ENCODE measurements at regions not wholly inside any gene's neighbourhood (a gene's known extent, or its start where the extent isn't known, plus 50 kb on each side); places are given as distances from the start of the nearest gene placed in this dataset.

- FAIRE-seq (no peak), DNase-seq (ENCODE audit: insufficient read length, low spot score) (no peak)
- no peak for TF ChIP-seq CTCF (IDR thresholded peaks at IDR 0.05; ENCODE audit: insufficient read depth, missing control alignments)
These were observed 678.5 kb upstream of the FOXG1 start for GRCh38 chr14:28088125-28088524.

- DNase-seq (ENCODE audit: insufficient read length, low spot score) (no peak), FAIRE-seq (no peak)
- no peak for TF ChIP-seq CTCF (IDR thresholded peaks at IDR 0.05; ENCODE audit: insufficient read depth, missing control alignments)
These were observed 669.0 kb upstream of the FOXG1 start for GRCh38 chr14:28097585-28097984.

- FAIRE-seq (no peak), DNase-seq (ENCODE audit: insufficient read length, low spot score) (no peak)
- TF ChIP-seq CTCF (IDR thresholded peaks at IDR 0.05; ENCODE audit: insufficient read depth, missing control alignments), result no peak
These were observed 667.7 kb upstream of the FOXG1 start for GRCh38 chr14:28098856-28099255.

GRCh38 chr14:28102001-28102400 lies 664.6 kb upstream of the FOXG1 start:
- no peak for DNase-seq (ENCODE audit: insufficient read length, low spot score)
- FAIRE-seq, result no peak
- no peak for TF ChIP-seq CTCF (IDR thresholded peaks at IDR 0.05; ENCODE audit: insufficient read depth, missing control alignments)

- DNase-seq (ENCODE audit: insufficient read length, low spot score), result no peak
- no peak for TF ChIP-seq CTCF (IDR thresholded peaks at IDR 0.05; ENCODE audit: insufficient read depth, missing control alignments)
- FAIRE-seq, result peak; percentile 51
These were observed 663.8 kb upstream of the FOXG1 start for GRCh38 chr14:28102814-28103213.

GRCh38 chr14:28113311-28113710 lies 653.3 kb upstream of the FOXG1 start:
- FAIRE-seq, result no peak

GRCh38 chr14:28116716-28117115 lies 649.9 kb upstream of the FOXG1 start:
- no peak for DNase-seq (ENCODE audit: insufficient read length, low spot score)
- FAIRE-seq, result no peak
- TF ChIP-seq CTCF (IDR thresholded peaks at IDR 0.05; ENCODE audit: insufficient read depth, missing control alignments), result no peak

More at GRCh38 chr14:28113311-28113710, 653.3 kb upstream of the FOXG1 start:
- TF ChIP-seq CTCF (IDR thresholded peaks at IDR 0.05; ENCODE audit: insufficient read depth, missing control alignments), result no peak
- DNase-seq (ENCODE audit: insufficient read length, low spot score), result no peak
